GM23338 (cell line): ENCODE measurements at regions not wholly inside any gene's neighbourhood (a gene's known extent, or its start where the extent isn't known, plus 50 kb on each side); places are given as distances from the start of the nearest gene placed in this dataset.

ENCODE experiments used
- CREB1 ChIP-seq: fragments of 250-450 bp; sonication (Bioruptor Pico); IDR thresholded peaks from 2 replicates; pipeline ENCODE4 v1.5.0; 2020; ENCODE audit warnings: low read depth, mild to moderate bottlenecking, moderate library complexity
- EZH2 ChIP-seq: fragments of 200-600 bp; sonication (generic); IDR thresholded peaks from one replicate; pipeline ENCODE4 v1.8.0; 2017; ENCODE audit warnings: antibody characterized with exemption, mild to moderate bottlenecking, low read depth; ENCODE audit not compliant: unreplicated experiment
- EZH2phosphoT487 ChIP-seq: fragments of 200-600 bp; sonication (generic); IDR thresholded peaks from one replicate; pipeline ENCODE4 v1.8.1; 2018; ENCODE audit warnings: antibody characterized with exemption; ENCODE audit not compliant: unreplicated experiment
- JUNB ChIP-seq: IDR thresholded peaks from one replicate; pipeline ENCODE4 v1.6.1; 2016; ENCODE audit warnings: antibody characterized with exemption; ENCODE audit not compliant: unreplicated experiment
- NANOG ChIP-seq: IDR thresholded peaks from 2 replicates; pipeline ENCODE4 v1.6.1; 2016; ENCODE audit warnings: antibody characterized with exemption, borderline replicate concordance
- POLR2AphosphoS5 ChIP-seq: IDR thresholded peaks from 2 replicates; pipeline ENCODE4 v1.6.1; 2016; ENCODE audit warnings: antibody characterized with exemption, low read depth
- ZNF331 ChIP-seq: fragments of 250-450 bp; sonication (Bioruptor Pico); IDR thresholded peaks from 2 replicates; pipeline ENCODE4 v1.5.0; 2020; ENCODE audit warnings: low read depth, mild to moderate bottlenecking, moderate library complexity
- TF ChIP-seq, protein P1 (sequence below), 2 experiments: fragments of 200-600 bp in 1 of 2; sonication (generic) in 1 of 2; conservative IDR thresholded peaks; 2 replicates each; pipeline versions ENCODE4 v1.5.1 to v1.6.1; 2016 to 2017; ENCODE audit warnings: antibody characterized with exemption in 2 of 2, low read depth in 2 of 2, mild to moderate bottlenecking in 2 of 2, moderate library complexity in 1 of 2
- TF ChIP-seq, protein P2 (sequence below): IDR thresholded peaks from one replicate; pipeline ENCODE4 v1.6.1; 2018; ENCODE audit warnings: antibody characterized with exemption; ENCODE audit not compliant: unreplicated experiment

DNA sequence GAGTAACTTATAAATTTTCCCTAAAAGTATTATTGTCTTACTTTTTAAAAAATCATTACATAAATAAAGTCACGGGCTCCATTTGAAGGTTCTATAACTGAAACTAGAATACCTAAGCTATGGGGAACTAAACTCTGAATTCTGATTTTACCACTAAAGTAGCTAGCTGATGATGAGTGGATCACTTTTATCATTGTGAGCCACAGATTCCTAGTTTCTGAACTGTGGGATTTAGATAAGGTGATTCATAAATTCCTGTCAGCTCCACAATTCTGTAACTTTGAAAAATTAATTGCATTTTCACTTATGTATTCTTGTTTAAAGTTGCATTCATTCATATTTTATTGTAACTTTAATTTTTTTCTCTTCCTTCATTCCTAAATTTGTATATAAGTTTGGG is 540.9 kb downstream of the GBA3 start:
- TF ChIP-seq, protein P1, sequence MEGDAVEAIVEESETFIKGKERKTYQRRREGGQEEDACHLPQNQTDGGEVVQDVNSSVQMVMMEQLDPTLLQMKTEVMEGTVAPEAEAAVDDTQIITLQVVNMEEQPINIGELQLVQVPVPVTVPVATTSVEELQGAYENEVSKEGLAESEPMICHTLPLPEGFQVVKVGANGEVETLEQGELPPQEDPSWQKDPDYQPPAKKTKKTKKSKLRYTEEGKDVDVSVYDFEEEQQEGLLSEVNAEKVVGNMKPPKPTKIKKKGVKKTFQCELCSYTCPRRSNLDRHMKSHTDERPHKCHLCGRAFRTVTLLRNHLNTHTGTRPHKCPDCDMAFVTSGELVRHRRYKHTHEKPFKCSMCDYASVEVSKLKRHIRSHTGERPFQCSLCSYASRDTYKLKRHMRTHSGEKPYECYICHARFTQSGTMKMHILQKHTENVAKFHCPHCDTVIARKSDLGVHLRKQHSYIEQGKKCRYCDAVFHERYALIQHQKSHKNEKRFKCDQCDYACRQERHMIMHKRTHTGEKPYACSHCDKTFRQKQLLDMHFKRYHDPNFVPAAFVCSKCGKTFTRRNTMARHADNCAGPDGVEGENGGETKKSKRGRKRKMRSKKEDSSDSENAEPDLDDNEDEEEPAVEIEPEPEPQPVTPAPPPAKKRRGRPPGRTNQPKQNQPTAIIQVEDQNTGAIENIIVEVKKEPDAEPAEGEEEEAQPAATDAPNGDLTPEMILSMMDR (conservative IDR thresholded peaks at IDR 0.05; ENCODE audit: low read depth in 2 of 2) = no peak
- TF ChIP-seq EZH2phosphoT487 (no peak), EZH2 (no peak), ZNF331 (no peak), CREB1 (no peak), POLR2AphosphoS5 (no peak), JUNB (no peak), NANOG (no peak)
- TF ChIP-seq, protein P2, sequence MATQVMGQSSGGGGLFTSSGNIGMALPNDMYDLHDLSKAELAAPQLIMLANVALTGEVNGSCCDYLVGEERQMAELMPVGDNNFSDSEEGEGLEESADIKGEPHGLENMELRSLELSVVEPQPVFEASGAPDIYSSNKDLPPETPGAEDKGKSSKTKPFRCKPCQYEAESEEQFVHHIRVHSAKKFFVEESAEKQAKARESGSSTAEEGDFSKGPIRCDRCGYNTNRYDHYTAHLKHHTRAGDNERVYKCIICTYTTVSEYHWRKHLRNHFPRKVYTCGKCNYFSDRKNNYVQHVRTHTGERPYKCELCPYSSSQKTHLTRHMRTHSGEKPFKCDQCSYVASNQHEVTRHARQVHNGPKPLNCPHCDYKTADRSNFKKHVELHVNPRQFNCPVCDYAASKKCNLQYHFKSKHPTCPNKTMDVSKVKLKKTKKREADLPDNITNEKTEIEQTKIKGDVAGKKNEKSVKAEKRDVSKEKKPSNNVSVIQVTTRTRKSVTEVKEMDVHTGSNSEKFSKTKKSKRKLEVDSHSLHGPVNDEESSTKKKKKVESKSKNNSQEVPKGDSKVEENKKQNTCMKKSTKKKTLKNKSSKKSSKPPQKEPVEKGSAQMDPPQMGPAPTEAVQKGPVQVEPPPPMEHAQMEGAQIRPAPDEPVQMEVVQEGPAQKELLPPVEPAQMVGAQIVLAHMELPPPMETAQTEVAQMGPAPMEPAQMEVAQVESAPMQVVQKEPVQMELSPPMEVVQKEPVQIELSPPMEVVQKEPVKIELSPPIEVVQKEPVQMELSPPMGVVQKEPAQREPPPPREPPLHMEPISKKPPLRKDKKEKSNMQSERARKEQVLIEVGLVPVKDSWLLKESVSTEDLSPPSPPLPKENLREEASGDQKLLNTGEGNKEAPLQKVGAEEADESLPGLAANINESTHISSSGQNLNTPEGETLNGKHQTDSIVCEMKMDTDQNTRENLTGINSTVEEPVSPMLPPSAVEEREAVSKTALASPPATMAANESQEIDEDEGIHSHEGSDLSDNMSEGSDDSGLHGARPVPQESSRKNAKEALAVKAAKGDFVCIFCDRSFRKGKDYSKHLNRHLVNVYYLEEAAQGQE = no peak
